Hematopoietic multipotent progenitor cell treated with erythropoietin and hydrocortisone succinate and interleukin-3 and kit ligand, for 15 days (in vitro differentiated cells): ENCODE measurements at regions not wholly inside any gene's neighbourhood (a gene's known extent, or its start where the extent isn't known, plus 50 kb on each side); places are given as distances from the start of the nearest gene placed in this dataset.
"Not testable (repeated sequence)": the region's sequence is repeated elsewhere in the genome, so short reads cannot be mapped to it uniquely, and the experiment has no call there.

ENCODE experiments used
- DNase-seq: peaks from one replicate; pipeline ENCODE4 v3.0.0-alpha.2; 2015; ENCODE audit warnings: low spot score

DNA sequence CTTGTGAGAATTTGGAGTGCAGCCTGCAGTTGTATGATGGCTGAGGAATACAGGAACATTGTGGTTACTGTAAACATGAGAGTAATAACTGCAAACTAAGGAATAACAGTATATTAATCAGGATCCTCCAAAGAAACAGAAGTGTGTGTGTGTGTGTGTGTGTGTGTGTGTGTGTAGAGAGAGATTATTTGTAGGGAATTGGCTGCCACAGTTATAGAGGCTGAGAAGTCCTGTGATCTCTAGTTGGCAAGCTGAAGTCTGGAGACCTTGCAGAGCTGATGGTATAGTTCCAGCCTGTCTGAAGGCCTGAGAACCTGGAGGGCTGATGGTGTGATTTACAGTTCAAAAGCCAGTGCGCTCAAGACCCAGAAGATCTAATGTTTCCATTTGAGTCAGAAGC lies 273.3 kb upstream of the FRG1 start:
- DNase-seq, result not testable (repeated sequence)

DNA sequence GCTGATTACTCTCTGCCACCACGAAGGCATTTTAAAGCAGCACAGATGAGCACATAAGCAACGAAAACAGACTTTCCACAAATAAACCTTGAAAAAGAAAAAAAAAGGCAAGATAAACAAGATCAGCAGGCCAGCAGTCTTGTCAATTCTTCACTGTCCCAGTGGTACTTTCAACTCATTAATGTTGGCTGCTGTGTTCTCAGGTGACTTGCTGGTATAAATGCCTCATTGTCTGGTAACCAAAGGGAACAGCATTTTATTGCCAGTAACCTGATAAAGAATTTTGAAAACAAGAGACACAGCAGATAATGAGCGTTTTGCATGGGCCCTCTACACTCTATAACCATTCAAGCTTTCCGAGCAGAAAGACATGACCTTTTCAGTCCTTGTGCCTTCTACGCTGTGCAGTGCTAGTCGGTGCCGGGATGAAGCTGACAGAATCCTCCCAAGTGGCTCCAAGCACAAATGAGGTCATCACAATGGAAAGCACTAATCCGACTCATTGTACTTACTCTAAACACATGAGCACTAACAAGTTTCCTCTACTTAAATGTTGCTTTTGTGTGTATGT lies 242.9 kb upstream of the FRG1 start:
- DNase-seq, result not testable (repeated sequence)

DNA sequence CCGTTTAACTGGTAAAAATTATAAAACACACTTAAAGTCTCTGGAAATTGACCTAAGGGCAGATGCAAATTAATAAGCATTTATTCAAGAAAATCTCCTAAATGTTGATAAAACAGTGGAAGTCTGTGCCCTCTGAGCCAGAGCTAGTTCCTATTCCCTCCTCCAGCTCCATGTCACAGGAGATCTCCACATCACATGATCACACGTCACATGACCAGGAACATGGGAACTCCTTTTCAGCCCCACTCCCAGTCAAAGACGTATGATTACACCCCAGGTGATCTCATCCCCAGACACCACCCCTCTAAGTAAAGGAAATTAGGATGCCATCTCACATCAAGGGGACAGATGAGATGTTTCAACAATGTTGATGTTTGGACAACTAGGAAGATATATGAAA lies 237.7 kb upstream of the FRG1 start:
- not testable (repeated sequence) for DNase-seq

DNA sequence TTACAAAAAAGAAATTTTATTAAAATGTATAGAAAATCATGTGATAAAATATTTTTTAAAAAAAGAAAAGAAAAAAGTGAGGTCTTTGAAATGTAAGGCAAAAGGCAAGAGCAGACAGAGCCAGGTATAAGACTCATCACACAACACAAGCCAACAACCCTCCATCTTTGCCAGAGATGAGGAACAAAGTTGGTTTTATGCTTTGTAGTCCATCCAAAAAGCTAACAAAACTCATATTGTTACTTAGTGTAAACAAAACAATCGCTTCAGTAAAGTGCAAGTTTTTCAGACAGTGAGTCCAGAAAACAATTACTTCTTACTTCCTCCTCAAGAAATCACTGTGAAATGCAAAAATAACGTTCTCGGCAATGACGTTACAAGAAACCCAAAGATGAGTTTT lies 233.9 kb upstream of the FRG1 start:
- DNase-seq, result not testable (repeated sequence)

DNA sequence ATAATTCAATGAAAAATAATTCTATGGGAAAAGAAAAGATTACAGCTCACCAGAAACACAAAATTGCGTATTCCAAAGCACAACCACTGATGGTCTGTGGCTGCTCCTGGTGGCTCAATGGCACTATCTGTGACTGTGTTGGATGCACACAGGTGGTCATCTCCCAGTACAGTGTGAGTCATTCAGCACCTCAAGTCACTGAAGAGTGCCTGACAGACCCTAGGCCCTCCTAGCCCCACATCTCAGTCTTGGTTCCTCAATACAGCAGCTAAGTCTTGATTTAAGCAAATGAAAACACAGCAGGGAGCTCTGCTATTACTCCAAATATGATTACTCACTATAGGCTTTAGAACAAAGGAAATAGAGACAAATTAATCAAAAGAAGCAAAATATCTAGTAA lies 233.4 kb upstream of the FRG1 start:
- not testable (repeated sequence) for DNase-seq

DNA sequence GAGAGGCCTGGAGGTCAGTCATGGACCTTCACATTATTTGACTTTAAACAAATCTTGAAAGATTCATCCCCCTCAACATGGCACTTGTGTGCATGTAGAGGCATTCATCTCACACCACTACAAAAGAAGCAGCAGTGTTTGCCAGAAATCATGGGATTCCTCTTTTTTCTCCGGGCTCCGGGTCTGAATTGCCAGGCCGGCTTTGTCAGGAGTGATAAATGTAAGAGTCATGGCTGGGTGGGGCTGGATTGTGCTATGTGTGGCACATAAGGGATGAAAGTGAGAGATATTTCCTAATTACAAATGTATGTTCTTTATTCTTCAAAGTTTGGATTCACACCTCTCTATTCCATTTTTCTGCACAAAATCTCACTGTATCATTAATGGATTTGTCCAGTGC lies 228.7 kb upstream of the FRG1 start:
- DNase-seq, result not testable (repeated sequence)

DNA sequence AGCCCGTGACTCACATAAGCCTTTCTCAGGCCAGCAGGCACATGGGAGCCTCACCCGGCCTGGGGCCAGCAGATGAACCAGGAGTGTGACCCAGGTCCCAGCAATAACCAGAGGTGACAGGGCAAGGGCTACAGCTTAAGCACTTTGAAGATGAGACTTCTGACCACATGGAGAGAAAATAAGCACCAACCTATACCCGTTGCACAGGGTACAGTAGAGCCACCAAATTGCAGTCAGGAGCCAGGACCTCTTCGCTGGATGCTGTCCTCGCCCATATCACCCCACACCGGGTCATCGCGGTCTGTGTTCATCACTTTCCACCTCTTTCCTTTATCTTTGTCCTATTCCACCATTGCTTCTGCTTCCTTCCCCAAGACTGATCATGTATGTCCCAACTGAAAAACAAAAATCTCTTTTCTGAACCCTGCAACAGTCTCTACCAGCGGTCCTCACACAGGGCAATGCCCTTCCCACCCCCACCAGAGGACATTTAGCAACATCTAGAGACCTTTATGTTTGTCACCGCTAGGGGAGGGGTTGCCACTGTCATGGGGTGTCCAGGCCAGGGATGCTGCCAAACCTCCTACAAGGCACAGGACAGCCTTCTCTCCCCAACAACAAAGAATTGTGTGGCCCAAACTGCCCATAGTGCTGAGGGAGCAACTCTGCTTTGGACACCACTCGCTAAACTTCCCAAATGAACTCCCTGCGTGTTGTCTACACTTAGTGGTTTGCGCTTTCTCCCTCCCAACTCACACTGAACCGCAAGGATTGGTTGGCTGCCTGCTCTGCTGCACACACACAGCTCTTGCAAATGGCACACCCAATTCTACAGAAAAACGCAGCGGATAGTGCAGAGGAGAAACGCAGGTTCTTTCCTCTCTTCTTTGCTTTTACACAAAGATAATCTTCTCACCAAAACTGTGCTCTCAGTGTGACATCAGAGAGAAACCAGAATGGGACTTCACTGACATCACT lies 219.4 kb upstream of the FRG1 start:
- DNase-seq, result not testable (repeated sequence)

DNA sequence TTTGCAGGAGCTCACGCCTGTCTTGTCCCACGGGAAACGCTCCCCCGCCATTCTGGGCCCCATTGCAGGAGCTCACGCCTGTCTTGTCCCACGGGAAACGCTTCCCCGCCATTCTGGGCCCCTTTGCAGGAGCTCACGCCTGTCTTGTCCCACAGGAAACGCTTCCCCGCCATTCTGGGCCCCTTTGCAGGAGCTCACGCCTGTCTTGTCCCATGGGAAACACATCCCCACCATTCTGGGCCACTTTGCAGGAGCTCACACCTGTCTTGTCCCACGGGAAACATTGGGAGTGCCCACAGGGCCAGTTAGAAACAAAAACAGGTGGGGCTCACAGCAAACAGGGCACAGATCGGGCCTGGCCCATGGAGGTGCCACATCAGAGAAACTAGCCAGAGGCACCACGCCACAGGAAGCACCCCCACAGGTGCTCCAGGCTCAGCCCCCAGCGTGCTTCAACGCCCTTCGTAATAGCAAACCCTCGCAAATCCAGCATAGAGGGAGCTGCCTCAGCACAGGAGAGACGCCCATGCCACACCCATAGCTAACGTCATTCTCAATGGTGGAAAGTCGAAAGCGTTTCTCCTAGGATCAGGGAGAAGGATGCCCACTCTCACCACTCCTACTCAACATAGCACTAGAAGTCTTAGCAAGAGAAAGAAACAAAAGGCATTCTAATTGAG lies 218.2 kb upstream of the FRG1 start:
- DNase-seq, result not testable (repeated sequence)

DNA sequence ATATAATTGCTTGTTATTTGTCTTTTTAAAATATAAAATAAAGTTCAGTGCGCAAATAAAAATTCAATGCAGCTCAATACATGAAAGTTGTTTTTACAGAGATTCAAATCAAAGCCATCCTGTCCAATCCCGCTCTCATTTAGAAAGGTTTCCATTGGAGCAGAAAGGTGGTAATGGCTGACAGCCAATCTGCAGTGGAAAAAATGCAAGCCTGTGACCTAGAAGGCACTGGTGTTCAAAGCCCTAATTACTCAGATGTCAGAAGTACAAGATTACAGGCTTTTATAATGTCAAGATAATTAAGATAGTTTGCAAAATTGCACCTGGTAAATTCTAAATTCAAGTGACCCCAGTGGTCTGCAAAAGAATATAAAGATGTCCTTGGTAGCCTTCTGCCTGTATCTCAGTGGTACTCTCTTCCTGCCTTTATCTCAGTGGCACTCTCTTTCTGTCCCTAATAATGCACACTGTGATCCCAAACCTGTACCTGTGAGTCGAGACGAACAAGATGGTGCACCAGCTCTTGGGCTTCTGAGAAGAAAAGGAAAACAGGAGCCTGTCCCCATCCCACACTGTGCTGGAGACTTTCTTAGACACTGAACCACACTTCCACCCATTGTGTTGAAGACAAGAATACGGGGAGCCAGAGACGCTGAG lies 212.6 kb upstream of the FRG1 start:
- not testable (repeated sequence) for DNase-seq

DNA sequence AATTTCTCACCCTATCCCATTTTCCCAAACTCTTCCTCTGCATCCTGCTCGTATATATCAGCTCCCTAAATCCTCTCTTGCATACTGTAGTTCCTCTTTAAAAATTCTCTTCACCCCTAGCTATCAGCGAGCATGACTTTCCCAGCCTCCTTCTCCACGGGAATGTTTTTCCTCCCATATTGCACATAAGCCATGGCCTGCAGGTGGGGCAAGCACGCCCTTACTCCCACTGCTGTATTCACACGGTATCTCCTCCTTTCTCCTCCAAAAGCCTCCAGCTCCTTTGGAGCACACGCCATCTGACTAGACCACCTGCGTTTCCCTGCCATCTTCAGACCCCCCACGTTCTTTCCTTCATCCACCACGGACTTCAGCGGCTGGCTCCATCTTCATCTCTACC lies 208.7 kb upstream of the FRG1 start:
- DNase-seq, result not testable (repeated sequence)

DNA sequence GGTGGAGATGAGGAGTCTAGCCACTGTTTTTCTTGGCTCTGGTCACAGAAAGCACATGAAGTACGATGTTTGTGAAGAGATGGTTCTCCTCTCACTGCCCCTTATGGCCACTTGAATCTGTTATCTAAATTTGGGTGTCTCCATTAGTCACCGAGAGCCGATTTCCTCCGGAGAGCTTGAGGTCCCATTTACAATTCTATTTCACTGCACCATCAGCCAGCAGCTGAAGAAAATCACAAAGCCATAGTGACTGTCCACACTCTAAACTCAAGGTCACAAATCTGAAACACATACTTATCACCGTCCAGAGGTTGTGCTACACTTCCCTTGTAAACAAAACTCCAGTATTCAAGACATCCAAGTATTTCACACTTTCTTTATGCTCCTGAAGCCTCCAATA lies 207.2 kb upstream of the FRG1 start:
- not testable (repeated sequence) for DNase-seq

DNA sequence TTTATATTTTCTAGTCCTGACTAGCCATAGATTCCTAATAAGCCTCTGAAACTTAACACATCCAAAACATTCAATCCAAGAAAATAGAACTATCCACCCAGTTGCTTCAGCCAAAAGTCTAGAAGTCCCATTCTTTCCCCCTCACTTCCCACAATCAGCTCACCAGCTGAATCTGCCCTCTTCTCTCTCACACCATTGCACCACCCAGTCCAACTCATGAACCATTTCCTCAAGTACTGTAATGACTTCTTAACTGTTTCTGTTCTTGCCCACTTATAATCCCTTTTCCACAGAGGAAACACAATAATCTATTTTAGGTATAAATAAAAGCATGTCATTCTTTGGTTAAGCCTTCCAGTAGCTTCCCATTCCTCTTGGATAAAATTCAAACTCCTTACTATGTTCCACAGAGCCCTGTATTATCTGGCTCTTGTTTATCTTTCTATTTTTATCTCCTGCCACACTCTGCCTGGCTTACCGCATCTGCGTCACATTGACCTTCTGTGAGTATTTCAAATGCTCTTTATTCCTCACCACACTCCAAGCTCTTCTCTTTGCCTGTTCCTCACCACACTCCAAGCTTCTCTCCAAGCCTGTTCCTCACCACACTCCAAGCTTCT lies 205.9 kb upstream of the FRG1 start:
- DNase-seq, result not testable (repeated sequence)

DNA sequence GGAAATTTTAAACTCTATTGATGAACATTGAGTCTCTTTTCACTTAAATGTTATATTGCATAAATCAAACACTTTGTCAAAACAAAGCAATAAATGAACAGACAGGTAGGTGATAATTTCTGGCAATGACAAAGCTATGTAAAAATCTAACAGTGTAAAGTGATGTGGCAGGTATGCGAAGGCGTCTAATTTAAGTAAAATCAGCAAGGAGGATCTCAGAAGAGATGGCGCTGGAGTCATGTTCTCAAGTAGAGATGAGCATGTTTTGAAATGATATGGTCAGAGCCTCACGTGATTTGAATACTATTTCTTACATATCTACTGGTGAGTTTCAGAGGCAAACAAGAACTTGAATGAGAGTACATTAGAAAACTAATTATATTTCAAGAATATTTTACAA lies 204.0 kb upstream of the FRG1 start:
- not testable (repeated sequence) for DNase-seq

DNA sequence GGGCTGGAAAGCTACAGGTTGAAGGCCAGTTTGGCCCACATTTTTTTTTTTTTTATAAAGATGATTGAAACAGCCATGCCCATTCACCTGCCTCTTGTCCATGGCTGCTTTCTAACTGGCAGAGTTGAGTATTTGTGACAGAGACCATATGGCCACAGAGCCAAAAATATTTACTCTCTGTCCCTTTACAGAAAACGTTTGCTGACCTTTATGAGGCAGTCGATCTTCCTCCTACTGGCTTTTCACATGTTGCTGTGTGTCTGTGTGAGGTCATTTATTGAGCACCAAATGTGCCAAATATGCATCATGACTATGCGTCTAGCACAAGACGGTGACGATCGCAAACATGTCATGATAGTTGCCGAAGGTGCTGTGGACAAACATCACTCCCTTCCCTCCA lies 200.6 kb upstream of the FRG1 start:
- DNase-seq, result not testable (repeated sequence)

DNA sequence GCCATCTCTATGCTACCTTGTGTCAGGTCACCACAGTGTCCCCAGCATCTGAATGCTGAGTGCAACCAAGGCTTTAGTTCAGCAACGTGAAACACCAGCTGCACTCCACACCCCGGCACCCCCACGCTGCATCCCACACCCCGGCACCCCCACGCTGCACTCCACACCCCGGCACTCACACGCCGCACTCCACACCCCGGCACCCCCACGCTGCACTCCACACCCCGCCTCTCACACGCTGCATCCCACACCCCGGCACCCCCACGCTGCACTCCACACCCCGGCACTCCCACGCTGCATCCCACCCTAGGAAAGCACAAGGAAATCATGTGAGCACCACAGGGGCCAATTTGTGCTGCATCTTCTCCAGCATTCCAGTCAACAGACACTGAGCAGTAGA lies 199.8 kb upstream of the FRG1 start:
- DNase-seq, result no peak

DNA sequence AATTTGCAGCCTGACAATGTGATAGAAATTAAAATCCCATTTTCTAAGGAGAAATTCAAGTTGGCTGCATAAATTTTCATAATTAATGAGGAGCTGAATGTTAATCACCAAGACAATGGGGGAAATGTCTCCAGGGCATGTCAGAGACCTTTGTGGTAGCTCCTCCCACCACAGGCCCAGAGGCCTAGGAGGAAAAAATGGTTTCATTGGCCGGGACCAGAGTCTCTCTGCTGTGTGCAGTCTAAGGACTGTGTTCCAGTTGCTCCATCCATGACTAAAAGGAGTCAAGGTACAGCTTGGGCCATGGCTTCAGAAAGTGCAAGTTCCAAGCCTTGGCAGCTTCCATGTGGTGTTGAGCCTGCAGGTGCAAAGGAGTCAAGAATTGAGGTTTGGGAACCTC lies 187.6 kb upstream of the FRG1 start:
- DNase-seq, result not testable (repeated sequence)

DNA sequence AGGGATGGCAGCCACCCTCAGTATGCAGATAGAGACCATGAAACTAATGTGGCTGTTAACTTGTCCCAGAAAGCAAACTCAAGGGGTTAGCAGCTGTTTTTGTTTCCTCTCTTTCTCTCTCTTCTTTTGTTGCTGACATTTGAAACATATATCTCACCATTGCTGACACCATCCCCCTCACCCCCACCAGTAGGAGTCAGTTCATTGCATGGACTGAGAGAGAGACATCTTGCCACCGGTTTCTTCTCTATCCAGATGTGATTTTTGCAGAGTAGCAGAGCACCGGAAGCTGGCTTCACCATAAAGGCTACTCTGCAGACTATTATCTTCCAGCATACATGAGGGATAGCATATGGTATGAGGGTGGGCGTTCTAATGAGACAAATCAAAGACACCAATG lies 177.1 kb upstream of the FRG1 start:
- DNase-seq, result no peak

DNA sequence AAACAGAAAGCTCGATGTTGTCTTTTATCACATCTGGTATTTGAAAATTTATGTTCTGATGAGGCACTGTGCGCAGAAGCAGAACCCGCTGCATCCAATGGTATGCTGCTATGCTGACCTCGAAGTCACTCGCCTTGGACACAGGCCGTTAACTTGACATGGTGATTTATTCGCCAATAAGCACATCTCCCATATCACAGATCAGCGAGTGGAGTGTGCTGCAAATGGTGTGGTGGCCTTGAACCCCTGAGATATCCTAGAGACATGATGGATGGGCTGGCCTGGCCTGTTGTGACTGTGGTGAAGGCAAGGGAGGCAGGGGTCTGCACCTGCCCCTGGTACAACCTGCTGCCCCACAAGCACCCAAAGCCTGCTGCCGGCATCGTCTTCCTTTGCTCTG lies 175.4 kb upstream of the FRG1 start:
- no peak for DNase-seq

DNA sequence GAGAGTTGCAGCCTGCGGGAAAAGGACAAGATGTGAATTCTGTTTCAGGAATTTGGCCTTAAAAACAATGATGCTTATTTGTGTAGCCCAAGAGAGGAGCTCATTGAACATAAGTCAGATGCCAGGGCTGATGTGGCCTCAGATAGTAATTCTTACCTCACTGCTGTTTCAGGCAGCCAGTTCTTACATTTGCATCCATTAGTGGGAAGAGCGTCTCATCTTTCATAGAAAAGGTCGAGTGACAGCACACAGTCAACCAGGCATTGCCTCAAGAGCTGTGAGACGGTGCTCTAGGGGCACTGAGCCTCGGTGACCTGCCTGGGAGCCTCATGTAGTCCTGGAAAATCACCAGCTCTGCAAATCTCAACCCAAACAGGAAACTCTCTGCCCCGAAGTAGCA lies 174.9 kb upstream of the FRG1 start:
- DNase-seq, result no peak

DNA sequence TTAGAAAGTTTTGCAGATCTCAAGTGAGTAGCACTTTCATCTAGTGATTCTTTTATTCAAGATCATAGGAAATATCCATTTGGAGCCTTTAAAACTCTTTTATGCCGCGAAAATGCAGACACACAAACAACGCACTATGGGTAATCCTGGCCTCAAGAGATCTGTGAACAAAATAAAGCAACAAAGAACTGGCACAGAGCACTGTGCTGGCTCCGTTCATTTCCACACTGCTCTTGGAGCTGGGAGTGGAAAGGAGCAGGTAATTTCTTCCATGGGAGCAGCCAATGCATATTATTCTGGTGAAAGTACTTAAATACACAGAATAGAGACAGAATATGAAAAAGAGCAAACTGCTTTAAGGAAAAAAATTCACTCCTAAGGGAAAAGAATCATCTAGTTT lies 172.7 kb upstream of the FRG1 start:
- DNase-seq, result no peak

DNA sequence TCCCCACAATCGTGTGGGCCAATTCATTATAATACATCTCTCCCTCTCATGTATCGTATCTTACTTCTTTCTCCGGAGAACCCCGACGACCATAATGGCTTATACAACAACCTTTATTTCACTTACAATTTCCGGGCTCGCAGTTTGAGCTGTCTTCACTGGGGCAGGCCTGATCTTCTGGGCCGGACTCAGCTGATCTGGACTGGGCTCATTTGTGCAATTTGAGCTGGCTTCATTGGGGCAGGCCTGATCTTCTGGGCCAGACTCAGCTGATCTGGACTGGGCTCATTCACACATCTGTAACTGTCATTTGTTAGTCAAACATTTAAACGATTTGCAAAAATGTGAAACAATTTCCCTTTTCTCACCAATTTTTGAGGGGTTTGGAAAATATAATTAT lies 171.5 kb upstream of the FRG1 start:
- no peak for DNase-seq
